Uterus (tissue), 3 donors: ENCODE measurements at regions not wholly inside any gene's neighbourhood (a gene's known extent, or its start where the extent isn't known, plus 50 kb on each side); places are given as distances from the start of the nearest gene placed in this dataset.

Source experiments
- DNase-seq, 2 donors: peaks; one replicate each; pipeline ENCODE4 v3.0.0-alpha.2; 2019 to 2020
- H3K27ac ChIP-seq, 2 donors: fragments of 200-600 bp; sonication (generic); 1 replicate in 1 of 2; 2 replicates in 1 of 2; pipeline ENCODE4 v1.5.1; 2016 to 2018
- H3K27me3 ChIP-seq, 2 donors: fragments of 200-600 bp; sonication (generic); one replicate each; pipeline ENCODE4 v1.5.1; 2018 to 2019; ENCODE audit warnings: control low read depth in 1 of 2
- H3K36me3 ChIP-seq, 2 donors: fragments of 200-600 bp; sonication (generic); one replicate each; pipeline ENCODE4 v1.5.1; 2019; ENCODE audit warnings: control low read depth in 1 of 2
- H3K4me1 ChIP-seq, 2 donors: fragments of 200-600 bp; sonication (generic); one replicate each; pipeline ENCODE4 v1.5.1; 2018 to 2019; ENCODE audit warnings: control low read depth in 1 of 2
- H3K4me3 ChIP-seq, 2 donors: fragments of 200-600 bp; sonication (generic); 1 replicate in 1 of 2; 2 replicates in 1 of 2; pipeline ENCODE4 v1.5.1; 2018 to 2019; ENCODE audit warnings: mild to moderate bottlenecking in 1 of 2
- H3K9me3 ChIP-seq, 2 donors: fragments of 200-600 bp; sonication (generic); one replicate each; pipeline ENCODE4 v1.5.1; 2019; ENCODE audit warnings: control low read depth in 1 of 2
- POLR2A ChIP-seq, 2 donors: fragments of 450-650 bp; IDR thresholded peaks; one replicate each; pipeline ENCODE4 v1.6.1; 2016; ENCODE audit warnings: antibody characterized with exemption in 2 of 2, mild to moderate bottlenecking in 1 of 2, moderate library complexity in 1 of 2
- intact Hi-C: fragments of 100-400 bp; cut with DNase I; formaldehyde crosslinking; loops from one replicate; pipeline ENCODE4 v1.15.1; 2023; ENCODE audit warnings: low total_unique reads
- TF ChIP-seq, protein P1 (sequence below), 4 experiments: fragments of 200-600 bp in 2 of 4; fragments of 450-650 bp in 2 of 4; sonication (generic) in 2 of 4; IDR thresholded peaks; one replicate each; pipeline ENCODE4 v1.5.1; 2016 to 2019; ENCODE audit warnings: antibody characterized with exemption in 4 of 4, mild to moderate bottlenecking in 2 of 4, moderate library complexity in 1 of 4
- donor health status: DM: yes; HTN: yes; CAD: no.

DNA sequence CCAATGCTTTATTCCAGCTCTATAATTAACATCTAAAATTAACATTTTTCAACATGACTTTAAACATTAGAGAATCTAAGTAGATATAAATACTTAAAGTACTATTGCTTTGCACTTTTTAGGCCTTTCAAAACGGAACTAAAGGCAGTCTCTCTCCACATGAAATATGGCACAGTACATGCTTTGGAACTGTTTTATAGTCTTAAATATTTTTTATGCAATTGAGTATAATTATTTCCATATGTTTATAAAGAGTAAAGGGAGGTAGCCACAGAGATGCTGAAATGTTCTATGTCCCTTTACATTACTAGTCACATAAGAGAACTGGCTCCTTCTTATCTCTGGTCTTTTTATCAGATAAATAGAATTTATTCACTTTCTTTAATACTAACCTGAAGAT lies 674.0 kb downstream of the PLCL1 start:
- Histone ChIP-seq H3K27ac (no peak overlapping the region), H3K36me3 (no peaks in the 10 kb centered on the region), H3K9me3 (no peaks in the 10 kb centered on the region), H3K27me3 (no peaks in the 10 kb centered on the region), H3K4me1 (no peaks in the 10 kb centered on the region), H3K4me3 (no peak overlapping the region)
- intact Hi-C loops = no loop called here
- DNase-seq = no peak
- TF ChIP-seq, protein P1, sequence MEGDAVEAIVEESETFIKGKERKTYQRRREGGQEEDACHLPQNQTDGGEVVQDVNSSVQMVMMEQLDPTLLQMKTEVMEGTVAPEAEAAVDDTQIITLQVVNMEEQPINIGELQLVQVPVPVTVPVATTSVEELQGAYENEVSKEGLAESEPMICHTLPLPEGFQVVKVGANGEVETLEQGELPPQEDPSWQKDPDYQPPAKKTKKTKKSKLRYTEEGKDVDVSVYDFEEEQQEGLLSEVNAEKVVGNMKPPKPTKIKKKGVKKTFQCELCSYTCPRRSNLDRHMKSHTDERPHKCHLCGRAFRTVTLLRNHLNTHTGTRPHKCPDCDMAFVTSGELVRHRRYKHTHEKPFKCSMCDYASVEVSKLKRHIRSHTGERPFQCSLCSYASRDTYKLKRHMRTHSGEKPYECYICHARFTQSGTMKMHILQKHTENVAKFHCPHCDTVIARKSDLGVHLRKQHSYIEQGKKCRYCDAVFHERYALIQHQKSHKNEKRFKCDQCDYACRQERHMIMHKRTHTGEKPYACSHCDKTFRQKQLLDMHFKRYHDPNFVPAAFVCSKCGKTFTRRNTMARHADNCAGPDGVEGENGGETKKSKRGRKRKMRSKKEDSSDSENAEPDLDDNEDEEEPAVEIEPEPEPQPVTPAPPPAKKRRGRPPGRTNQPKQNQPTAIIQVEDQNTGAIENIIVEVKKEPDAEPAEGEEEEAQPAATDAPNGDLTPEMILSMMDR (IDR thresholded peaks at IDR 0.05) = no peak
- TF ChIP-seq POLR2A (IDR thresholded peaks at IDR 0.05) = no peak

DNA sequence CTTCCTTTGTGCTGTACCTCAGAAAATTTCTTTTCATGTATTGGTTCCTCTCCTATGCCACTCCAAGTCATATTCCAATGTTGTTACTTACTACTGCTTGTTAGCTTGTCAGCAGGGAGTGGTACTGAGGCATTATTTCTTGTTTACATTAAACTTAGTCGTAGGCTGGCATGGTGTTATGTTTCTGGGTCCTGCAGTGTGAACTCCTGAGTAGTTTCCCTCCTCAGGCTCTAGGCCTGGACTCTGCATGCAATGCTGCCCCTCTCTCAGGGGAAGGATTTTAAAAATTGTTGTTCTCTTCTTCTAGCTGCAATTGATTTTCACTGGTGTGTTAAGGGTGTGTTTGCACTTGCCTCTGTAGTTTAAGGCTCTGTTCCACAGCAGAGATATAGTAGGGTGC lies 671.6 kb downstream of the PLCL1 start:
- Histone ChIP-seq H3K36me3 (no peaks in the 10 kb centered on the region), H3K4me3 (no peak overlapping the region), H3K27me3 (no peaks in the 10 kb centered on the region), H3K9me3 (no peaks in the 10 kb centered on the region), H3K27ac (no peak overlapping the region), H3K4me1 (no peaks in the 10 kb centered on the region)
- TF ChIP-seq, protein P1 (IDR thresholded peaks at IDR 0.05) = no peak
- no peak for TF ChIP-seq POLR2A (IDR thresholded peaks at IDR 0.05)
- DNase-seq = no peak
- intact Hi-C loops = no loop called here

DNA sequence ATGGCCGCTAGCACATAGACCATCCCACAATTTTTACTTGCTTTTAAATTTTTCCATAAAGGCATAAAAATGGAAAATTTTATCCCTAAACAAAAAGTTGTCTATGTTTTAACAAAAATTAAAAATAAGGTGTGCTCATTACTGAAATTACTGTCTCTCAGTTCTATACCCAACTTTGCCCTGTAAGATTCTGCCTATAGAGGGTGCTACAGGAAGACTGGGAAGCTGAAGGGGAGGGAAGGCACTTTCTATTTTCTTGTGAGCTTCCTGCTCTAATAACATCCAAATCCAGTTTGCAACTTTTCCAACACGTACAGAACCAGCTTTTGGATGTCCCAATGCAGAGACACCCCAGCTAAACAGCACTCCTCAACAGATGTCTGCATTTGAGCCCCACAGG lies 666.9 kb downstream of the PLCL1 start:
- H3K27ac ChIP-seq = no peak overlapping the region
- H3K36me3 ChIP-seq = no peaks in the 10 kb centered on the region
- no peaks in the 10 kb centered on the region for H3K9me3 ChIP-seq
- no peak overlapping the region for H3K4me3 ChIP-seq
- intact Hi-C loops = no loop called here
- no peaks in the 10 kb centered on the region for H3K4me1 ChIP-seq
- H3K27me3 ChIP-seq = no peaks in the 10 kb centered on the region
- no peak for TF ChIP-seq POLR2A (IDR thresholded peaks at IDR 0.05)
- TF ChIP-seq, protein P1 (IDR thresholded peaks at IDR 0.05) = no peak
- DNase-seq = no peak

DNA sequence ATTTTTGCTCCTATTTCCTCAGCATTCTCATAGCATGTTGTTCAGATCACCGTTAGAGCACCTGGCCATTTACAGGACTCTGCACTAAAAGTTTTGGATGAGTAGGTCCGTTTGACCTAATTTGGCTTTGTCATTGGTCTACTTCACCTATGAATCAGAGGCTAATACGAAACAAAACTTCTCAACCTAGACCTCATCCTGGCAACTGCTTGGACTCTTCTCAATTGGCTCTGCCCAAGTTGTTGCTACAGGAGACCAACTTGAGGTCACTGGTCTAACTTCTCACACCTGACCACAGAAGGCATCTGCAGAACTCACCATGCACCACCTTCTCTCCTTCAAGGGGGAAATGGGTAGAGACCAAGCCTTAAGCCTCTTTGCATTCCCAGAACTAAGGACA lies 663.7 kb downstream of the PLCL1 start:
- Histone ChIP-seq H3K9me3 (no peaks in the 10 kb centered on the region), H3K36me3 (no peaks in the 10 kb centered on the region), H3K27ac (no peak overlapping the region), H3K4me3 (no peak overlapping the region), H3K27me3 (no peaks in the 10 kb centered on the region), H3K4me1 (no peaks in the 10 kb centered on the region)
- TF ChIP-seq, protein P1 (IDR thresholded peaks at IDR 0.05) = no peak
- no peak for TF ChIP-seq POLR2A (IDR thresholded peaks at IDR 0.05)
- DNase-seq = no peak
- intact Hi-C loops = no loop called here

DNA sequence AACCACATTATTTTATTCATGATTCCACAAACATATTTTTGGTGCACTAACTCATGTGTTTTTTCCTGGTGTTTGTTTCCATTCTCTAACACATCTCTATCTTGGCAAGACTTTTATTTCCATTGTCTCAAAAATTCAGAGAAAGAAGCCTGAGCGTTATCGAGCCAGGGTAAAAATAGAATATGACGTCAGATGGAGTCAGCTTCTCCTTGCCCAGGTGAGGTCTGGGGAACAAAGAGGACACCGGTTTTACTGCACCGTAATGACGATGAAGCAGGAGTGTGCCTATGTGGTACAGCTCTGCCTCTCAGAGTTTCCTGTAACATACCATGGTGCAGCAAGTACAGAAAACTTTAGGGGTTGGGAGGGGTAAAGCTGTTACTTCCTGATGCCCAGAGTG lies 661.6 kb downstream of the PLCL1 start:
- Histone ChIP-seq H3K27ac (no peak overlapping the region), H3K27me3 (no peaks in the 10 kb centered on the region), H3K9me3 (no peaks in the 10 kb centered on the region), H3K4me1 (no peaks in the 10 kb centered on the region), H3K4me3 (no peak overlapping the region), H3K36me3 (no peaks in the 10 kb centered on the region)
- DNase-seq = no peak
- intact Hi-C loops = no loop called here
- no peak for TF ChIP-seq POLR2A (IDR thresholded peaks at IDR 0.05)
- TF ChIP-seq, protein P1 (IDR thresholded peaks at IDR 0.05) = no peak
